PC-3 (cell line): ENCODE measurements at regions not wholly inside any gene's neighbourhood (a gene's known extent, or its start where the extent isn't known, plus 50 kb on each side); places are given as distances from the start of the nearest gene placed in this dataset.

Experiments
- ATAC-seq: fragments of 200-7000 bp; cut with Tn5 transposase; 2 replicates; pipeline ENCODE4 v1.9.1; 2020; ENCODE audit warnings: mild to moderate bottlenecking, moderate library complexity
- BruUV-seq: library from RNA; stranded (reverse); fragments of 400-500 nt; replicated peaks from 2 replicates; lab custom pipeline; 2021; lab: Mats Ljungman, UMichigan
- CTCF ChIA-PET: fragments of 300-600 bp; sonication (Branson Sonifier 250); formaldehyde crosslinking; loops from one replicate; lab custom pipeline; 2022; ENCODE audit warnings: antibody characterized with exemption; lab: Charles Lee
- POLR2A ChIA-PET: fragments of 300-600 bp; sonication (Branson Sonifier 250); formaldehyde crosslinking; loops from one replicate; lab custom pipeline; 2022; ENCODE audit warnings: antibody characterized with exemption; ENCODE audit not compliant: unreplicated experiment; lab: Charles Lee
- DNase-seq: peaks from one replicate; pipeline ENCODE4 v3.0.0-alpha.2; 2015
- H2AFZ ChIP-seq: fragments of 300-600 bp; sonication (generic); 2 replicates; pipeline ENCODE4 v1.6.0; 2016; ENCODE audit warnings: antibody characterized with exemption, low read length
- H3F3A ChIP-seq: fragments of 300-600 bp; sonication (generic); one replicate; pipeline ENCODE4 v1.6.0; 2017; ENCODE audit warnings: antibody characterized with exemption, low read length, control low read depth, mild to moderate bottlenecking; ENCODE audit not compliant: unreplicated experiment
- H3K27ac ChIP-seq: fragments of 300-600 bp; sonication (generic); 2 replicates; pipeline ENCODE4 v1.5.1; 2016; ENCODE audit warnings: mild to moderate bottlenecking, low read length
- H3K27me3 ChIP-seq: fragments of 300-600 bp; sonication (generic); 2 replicates; pipeline ENCODE4 v1.6.1; 2016; ENCODE audit warnings: low read length, mixed read lengths
- H3K36me3 ChIP-seq: fragments of 300-600 bp; sonication (generic); 2 replicates; pipeline ENCODE4 v1.6.1; 2016; ENCODE audit warnings: low read depth, mixed run types, low read length, mixed read lengths
- H3K4me1 ChIP-seq: fragments of 300-600 bp; sonication (generic); 2 replicates; pipeline ENCODE4 v1.5.1; 2016; ENCODE audit warnings: low read length; ENCODE audit not compliant: insufficient read depth
- H3K4me2 ChIP-seq: fragments of 300-600 bp; sonication (generic); 2 replicates; pipeline ENCODE4 v1.6.0; 2016; ENCODE audit warnings: low read length
- H3K4me3 ChIP-seq: fragments of 300-600 bp; sonication (generic); 2 replicates; pipeline ENCODE4 v1.5.1; 2016; ENCODE audit warnings: mild to moderate bottlenecking, low read length, mixed read lengths
- H3K79me2 ChIP-seq: fragments of 300-600 bp; sonication (generic); 2 replicates; pipeline ENCODE4 v1.6.1; 2017; ENCODE audit warnings: low read length, mixed read lengths
- H3K9ac ChIP-seq: fragments of 300-600 bp; sonication (generic); 2 replicates; pipeline ENCODE4 v1.6.0; 2016; ENCODE audit warnings: mild to moderate bottlenecking, low read length
- H3K9me2 ChIP-seq: fragments of 300-600 bp; sonication (generic); replicated peaks from 2 replicates; pipeline ENCODE4 v1.6.1; 2016; ENCODE audit warnings: mixed run types, low read length, mixed read lengths
- H3K9me3 ChIP-seq: fragments of 300-600 bp; sonication (generic); 2 replicates; pipeline ENCODE4 v1.6.1; 2016; ENCODE audit warnings: low read length, mixed read lengths
- H4K20me1 ChIP-seq: fragments of 300-600 bp; sonication (generic); 2 replicates; pipeline ENCODE4 v1.6.1; 2016; ENCODE audit warnings: low read length, mixed read lengths
- EZH2 ChIP-seq: fragments of 300-600 bp; sonication (generic); IDR thresholded peaks from one replicate; pipeline ENCODE4 v1.6.1; 2017; ENCODE audit warnings: antibody characterized with exemption, mild to moderate bottlenecking, low read length; ENCODE audit not compliant: unreplicated experiment
- EZH2phosphoT487 ChIP-seq: fragments of 300-600 bp; sonication (generic); IDR thresholded peaks from 2 replicates; pipeline ENCODE4 v1.6.1; 2018; ENCODE audit warnings: mild to moderate bottlenecking, antibody characterized with exemption, low read length, borderline replicate concordance
- intact Hi-C: fragments of 100-400 bp; cut with micrococcal nuclease; formaldehyde crosslinking; loops from 2 replicates; pipeline ENCODE4 v1.9.0; 2023
- TF ChIP-seq, protein P1 (sequence below): fragments of 300-600 bp; sonication (generic); conservative IDR thresholded peaks from 2 replicates; pipeline ENCODE4 v1.5.1; 2017; ENCODE audit warnings: antibody characterized with exemption, low read depth, mild to moderate bottlenecking, low read length

DNA sequence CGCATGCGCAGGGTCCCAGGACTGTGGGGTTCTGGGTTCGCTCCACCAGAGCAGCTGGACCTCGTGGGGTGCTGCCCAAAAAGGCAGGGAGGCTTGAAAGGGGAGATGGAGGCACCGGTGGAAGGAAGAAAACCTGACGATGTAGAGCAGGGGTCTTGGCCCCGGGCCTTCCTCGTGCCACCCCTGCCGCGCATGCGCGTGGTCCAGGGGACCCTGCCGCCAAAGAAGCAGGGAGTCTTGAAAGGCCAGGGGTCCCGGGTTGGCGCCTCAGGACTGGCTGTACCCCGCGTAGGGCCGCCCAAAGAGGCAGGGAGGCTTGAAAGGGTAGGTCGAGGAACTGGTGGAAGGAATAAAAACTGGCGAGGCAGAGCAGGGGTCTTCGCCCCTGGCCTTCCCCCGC is 321.0 kb downstream of the ALG10 start:
- H3K27ac ChIP-seq: no peak overlapping the region
- intact Hi-C loops: no loop called here
- ChIA-PET POLR2A (no interaction called here), CTCF (no interaction called here)
- H3K4me2 ChIP-seq: no peak overlapping the region
- H3K4me3 ChIP-seq: no peak overlapping the region
- no peak for DNase-seq
- TF ChIP-seq EZH2: no peak
- TF ChIP-seq EZH2phosphoT487: no peak
- TF ChIP-seq, protein P1, sequence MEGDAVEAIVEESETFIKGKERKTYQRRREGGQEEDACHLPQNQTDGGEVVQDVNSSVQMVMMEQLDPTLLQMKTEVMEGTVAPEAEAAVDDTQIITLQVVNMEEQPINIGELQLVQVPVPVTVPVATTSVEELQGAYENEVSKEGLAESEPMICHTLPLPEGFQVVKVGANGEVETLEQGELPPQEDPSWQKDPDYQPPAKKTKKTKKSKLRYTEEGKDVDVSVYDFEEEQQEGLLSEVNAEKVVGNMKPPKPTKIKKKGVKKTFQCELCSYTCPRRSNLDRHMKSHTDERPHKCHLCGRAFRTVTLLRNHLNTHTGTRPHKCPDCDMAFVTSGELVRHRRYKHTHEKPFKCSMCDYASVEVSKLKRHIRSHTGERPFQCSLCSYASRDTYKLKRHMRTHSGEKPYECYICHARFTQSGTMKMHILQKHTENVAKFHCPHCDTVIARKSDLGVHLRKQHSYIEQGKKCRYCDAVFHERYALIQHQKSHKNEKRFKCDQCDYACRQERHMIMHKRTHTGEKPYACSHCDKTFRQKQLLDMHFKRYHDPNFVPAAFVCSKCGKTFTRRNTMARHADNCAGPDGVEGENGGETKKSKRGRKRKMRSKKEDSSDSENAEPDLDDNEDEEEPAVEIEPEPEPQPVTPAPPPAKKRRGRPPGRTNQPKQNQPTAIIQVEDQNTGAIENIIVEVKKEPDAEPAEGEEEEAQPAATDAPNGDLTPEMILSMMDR: no peak
- no peak overlapping the region for H2AFZ ChIP-seq
- H3K79me2 ChIP-seq: no peaks in the 10 kb centered on the region
- 0 out of 2 replicates have a peak, but pooled peaks cover 12% of the 10 kb centered on the region for H3K4me1 ChIP-seq
- peaks cover 46% of the 10 kb centered on the region for H3K27me3 ChIP-seq
- H4K20me1 ChIP-seq: no peaks in the 10 kb centered on the region
- BruUV-seq: no TSS peak
- H3K9me2 ChIP-seq: no peaks in the 10 kb centered on the region
- H3K9ac ChIP-seq: no peak overlapping the region
- no peaks in the 10 kb centered on the region for H3F3A ChIP-seq
- no peak for ATAC-seq
- H3K36me3 ChIP-seq: no peaks in the 10 kb centered on the region
- H3K9me3 ChIP-seq: no peaks in the 10 kb centered on the region

DNA sequence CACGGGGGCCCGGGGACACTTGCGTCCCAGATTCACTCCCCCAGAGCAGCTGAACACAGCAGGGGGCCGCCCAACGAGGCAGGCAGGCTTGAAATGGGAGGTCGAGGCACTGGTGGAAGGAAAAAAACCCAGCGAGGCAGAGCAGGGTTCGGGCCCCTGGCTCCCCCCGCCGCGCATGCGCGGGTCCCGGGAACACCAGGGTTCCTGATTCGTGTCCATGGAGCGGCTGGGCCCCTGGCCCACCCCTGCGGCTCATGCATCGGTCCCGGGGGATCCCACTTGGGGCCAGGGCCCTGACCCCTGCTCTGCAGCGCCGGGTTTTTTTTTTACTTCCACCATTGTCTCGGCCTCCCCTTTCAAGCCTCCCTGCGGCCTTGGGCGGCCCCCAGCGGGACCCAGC is 321.5 kb downstream of the ALG10 start:
- no TSS peak for BruUV-seq
- Histone ChIP-seq H2AFZ (no peak overlapping the region), H3K36me3 (no peaks in the 10 kb centered on the region), H3K4me3 (no peak overlapping the region), H3K9me2 (no peaks in the 10 kb centered on the region), H3K27me3 (peaks cover 42% of the 10 kb centered on the region), H4K20me1 (no peaks in the 10 kb centered on the region), H3K4me1 (0 out of 2 replicates have a peak, but pooled peaks cover 12% of the 10 kb centered on the region), H3K4me2 (no peak overlapping the region), H3F3A (no peaks in the 10 kb centered on the region), H3K79me2 (no peaks in the 10 kb centered on the region), H3K9me3 (no peaks in the 10 kb centered on the region), H3K9ac (no peak overlapping the region), H3K27ac (no peak overlapping the region)
- TF ChIP-seq EZH2: no peak
- TF ChIP-seq, protein P1: no peak
- TF ChIP-seq EZH2phosphoT487: no peak
- POLR2A ChIA-PET: no interaction called here
- DNase-seq: no peak
- intact Hi-C loops: no loop called here
- no peak for ATAC-seq
- CTCF ChIA-PET: no interaction called here

DNA sequence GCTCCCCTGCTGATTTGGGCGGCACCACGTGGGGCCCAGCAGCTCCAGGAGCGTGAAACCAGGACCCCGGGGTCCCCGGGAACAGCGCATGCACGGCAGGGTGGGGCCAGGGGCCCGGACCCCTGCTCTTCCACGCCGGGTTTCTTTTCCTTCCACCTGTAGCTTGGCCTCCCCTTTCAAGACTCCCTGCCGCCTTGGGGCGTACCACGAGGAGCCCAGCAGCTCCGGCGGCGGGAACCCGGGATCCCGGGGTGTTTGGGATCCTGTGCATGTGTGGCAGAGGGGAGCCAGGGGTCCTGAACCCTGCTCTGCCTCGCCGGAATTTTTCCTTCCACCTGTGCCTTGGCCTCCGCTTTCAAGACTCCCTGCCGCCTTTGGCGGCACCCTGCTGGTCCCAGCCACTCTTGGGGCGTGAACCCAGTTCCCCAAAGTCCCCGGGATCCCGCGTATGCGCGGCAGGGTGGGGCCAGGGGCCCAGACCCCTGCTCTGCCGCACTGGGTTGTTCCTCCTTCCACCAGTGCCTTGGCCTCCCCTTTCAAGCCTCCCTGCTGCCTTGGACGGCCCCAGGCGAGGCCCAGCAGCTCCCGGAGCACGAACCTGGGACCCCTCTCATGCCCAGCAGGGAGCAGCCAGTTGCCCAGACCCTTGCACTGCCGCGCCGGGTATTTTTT is 322.7 kb downstream of the ALG10 start:
- ATAC-seq: no peak
- no peak for TF ChIP-seq EZH2
- TF ChIP-seq EZH2phosphoT487: no peak
- TF ChIP-seq, protein P1: no peak
- H3K4me1 ChIP-seq: 0 out of 2 replicates have a peak, but pooled peaks cover 12% of the 10 kb centered on the region

More for the DNA sequence above, 322.7 kb downstream of the ALG10 start:
- H3K9me2 ChIP-seq: no peaks in the 10 kb centered on the region
- CTCF ChIA-PET: no interaction called here
- no peak overlapping the region for H3K9ac ChIP-seq
- no TSS peak for BruUV-seq
- H4K20me1 ChIP-seq: no peaks in the 10 kb centered on the region
- intact Hi-C loops: no loop called here
- H3K27ac ChIP-seq: no peak overlapping the region
- no peaks in the 10 kb centered on the region for H3K9me3 ChIP-seq
- no peak overlapping the region for H2AFZ ChIP-seq
- no peaks in the 10 kb centered on the region for H3K36me3 ChIP-seq
- no peaks in the 10 kb centered on the region for H3F3A ChIP-seq
- DNase-seq: no peak
- no peak overlapping the region for H3K4me3 ChIP-seq
- no peak overlapping the region for H3K4me2 ChIP-seq
- no peaks in the 10 kb centered on the region for H3K79me2 ChIP-seq
- POLR2A ChIA-PET: no interaction called here
- H3K27me3 ChIP-seq: peaks cover 30% of the 10 kb centered on the region
